ENCODE measurements at regions not wholly inside any gene's neighbourhood (a gene's known extent, or its start where the extent isn't known, plus 50 kb on each side); places are given as distances from the start of the nearest gene placed in this dataset.

GRCh38 chr12:4133636-4134447, 139.7 kb upstream of the CCND2 start:
- no peak for DNase-seq

GRCh38 chr12:4133029-4133428, 140.5 kb upstream of the CCND2 start:
- DNase-seq = no peak

DNA sequence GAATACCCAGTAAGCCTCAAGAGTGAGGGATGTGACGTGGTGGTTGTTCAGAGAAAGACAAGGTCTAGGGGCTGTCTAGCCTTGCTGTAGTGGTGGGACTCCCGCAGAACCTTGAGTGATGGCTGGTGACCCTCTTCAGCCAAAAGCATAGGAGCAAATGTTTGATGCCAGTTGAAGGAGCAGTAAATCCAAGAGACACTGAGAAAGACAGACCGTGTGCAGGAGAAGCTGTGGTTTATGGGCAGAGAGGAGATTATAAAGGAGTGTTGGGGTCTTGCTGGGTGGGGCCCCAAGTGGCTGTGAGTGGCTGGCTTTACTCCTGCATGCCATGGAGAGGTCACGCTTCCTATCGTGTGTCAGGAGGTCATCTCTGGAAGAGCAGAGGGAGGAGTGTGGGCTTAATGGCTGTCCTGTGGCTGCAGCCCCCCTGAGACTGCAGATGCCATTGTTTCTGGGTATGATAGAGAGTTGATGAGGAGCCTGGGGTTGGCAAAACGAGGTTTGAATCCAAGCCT, 152.0 kb upstream of the CCND2 start:
- DNase-seq = no peak

- DNase-seq = no peak
Observed at GRCh38 chr12:4120316-4120917, 153.1 kb upstream of the CCND2 start.

DNA sequence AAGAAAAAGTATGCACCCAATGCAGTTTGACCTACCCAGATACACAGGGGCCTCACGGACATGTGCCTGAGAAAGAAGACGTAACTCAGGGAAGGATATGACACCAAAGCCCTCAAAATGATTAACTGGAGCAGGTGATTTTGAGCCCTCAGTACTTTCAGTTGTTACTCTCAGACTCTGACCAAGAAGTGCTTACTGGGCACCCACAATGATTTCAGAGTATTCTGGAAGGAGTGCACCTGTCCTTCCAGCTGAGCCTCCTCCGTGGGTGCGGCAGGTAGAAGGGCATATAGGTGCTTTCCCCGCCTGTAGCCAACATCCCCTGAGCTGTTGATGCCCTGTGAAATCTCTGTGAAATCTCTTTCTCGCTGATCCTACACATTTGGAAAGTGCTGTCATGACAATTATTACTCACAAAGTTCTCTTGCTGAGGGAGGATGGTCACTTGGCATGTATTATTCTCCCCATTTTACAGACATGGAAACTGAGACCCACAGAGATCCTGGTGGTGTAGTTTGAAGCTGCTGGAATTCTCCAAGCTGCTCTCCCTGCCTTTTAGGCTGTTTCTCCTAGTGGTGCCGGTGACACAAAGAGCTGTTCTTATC, 154.3 kb upstream of the CCND2 start:
- DNase-seq = no peak

- no peak for DNase-seq
Observed at GRCh38 chr12:4118601-4119156, 154.9 kb upstream of the CCND2 start.

- DNase-seq = peak; percentile 49
Observed at GRCh38 chr12:4118017-4118510, 155.5 kb upstream of the CCND2 start.

GRCh38 chr12:4117386-4118016, 156.1 kb upstream of the CCND2 start:
- no peak for DNase-seq

GRCh38 chr12:4116251-4117111, 157.1 kb upstream of the CCND2 start:
- no peak for DNase-seq

DNA sequence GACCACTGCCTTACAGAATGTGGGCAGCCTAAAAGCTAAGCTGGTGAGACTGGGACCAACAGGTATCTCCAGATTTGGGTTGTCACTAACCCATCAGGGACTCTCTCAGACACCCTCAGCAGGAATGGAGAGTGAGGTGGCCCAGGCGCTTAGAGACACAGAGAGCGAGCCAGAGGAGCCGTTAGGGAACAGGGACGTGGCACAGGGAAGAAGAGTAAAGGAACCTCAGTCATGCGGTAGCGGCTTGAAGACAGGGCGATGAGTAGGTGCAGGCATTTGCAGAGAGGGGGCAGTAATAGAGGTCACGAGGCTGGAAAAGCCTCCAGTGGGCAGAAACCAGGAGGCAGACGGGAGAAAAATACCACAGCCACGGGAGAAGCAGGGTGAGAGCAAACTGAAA, 158.0 kb upstream of the CCND2 start:
- DNase-seq = no peak

- DNase-seq = no peak
Observed at GRCh38 chr12:4114986-4115385, 158.6 kb upstream of the CCND2 start.

- no peak for DNase-seq
Observed at GRCh38 chr12:4112734-4113325, 160.7 kb upstream of the CCND2 start.

- DNase-seq = no peak
Observed at GRCh38 chr12:4112290-4112689, 161.3 kb upstream of the CCND2 start.

GRCh38 chr12:4111010-4111409, 162.6 kb upstream of the CCND2 start:
- no peak for DNase-seq

DNA sequence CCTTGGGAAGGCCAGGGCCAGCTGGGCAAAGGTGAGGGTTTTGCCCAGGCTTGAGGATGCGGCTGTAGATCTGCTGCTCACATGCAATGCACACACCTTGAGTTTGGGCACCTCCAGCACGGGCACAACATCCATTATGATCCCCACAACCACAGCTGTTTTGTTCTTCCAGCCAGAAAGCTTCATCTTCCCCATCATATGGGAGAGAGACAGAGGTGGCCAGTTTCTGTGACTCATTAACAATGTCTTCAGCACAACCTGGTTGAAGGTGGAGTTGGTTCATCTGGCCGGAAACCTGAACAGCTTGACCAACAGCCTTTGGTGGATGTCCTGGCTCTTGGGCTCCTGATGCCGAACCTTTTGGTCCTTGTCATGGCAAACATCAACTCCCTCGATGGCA, 163.7 kb upstream of the CCND2 start:
- DNase-seq = no peak

- no peak for DNase-seq
Observed at GRCh38 chr12:4108803-4109345, 164.7 kb upstream of the CCND2 start.

- DNase-seq = no peak
Observed at GRCh38 chr12:4107911-4108697, 165.5 kb upstream of the CCND2 start.

- DNase-seq = peak; percentile 21
Observed at GRCh38 chr12:4107436-4107878, 166.1 kb upstream of the CCND2 start.

DNA sequence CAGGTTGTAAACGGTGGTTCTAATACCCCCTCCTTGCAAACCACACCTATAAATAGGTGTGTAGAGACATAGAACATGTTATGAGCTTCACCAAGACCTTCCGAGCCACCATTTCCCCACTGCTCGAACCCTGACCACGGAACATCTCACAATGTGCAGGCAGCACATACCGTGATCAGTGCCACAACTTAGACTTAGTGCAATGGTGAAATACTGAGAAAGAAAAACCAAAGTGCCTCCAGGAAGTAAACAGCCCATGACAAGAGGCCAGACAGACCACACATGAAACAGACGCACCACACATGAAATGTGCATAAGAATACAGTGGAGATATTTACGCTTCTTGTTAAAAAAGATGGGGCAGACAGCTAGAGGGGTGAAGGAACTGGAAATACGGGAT, 166.9 kb upstream of the CCND2 start:
- DNase-seq = no peak

- DNase-seq = no peak
Observed at GRCh38 chr12:4104722-4105244, 168.8 kb upstream of the CCND2 start.

All from midbrain (tissue), 1 donor.